Dermis blood vessel endothelial cell (primary cell): ENCODE measurements at regions not wholly inside any gene's neighbourhood (a gene's known extent, or its start where the extent isn't known, plus 50 kb on each side); places are given as distances from the start of the nearest gene placed in this dataset.

Experiments used
- DNase-seq: peaks from one replicate; pipeline ENCODE4 v3.0.0; 2010

DNA sequence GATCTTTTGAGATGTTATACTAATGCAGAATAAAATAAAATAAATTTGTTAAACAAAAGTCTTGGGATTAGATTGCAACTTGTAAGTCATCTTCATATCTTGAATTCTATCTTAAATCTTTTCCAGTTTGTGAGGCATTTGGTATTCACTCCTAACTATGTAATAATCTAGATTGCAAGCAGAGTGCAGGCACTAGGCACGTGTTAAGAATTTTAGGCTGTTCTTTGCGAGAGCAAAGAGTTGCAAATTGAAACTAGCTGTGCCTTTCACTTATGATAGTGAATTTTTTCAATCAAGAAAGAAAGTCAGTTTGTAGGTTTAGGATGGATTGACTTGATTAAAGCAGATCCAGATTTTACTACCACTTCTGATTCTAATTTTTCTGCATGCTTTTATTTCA, 264.1 kb upstream of the SPRY2 start:
- DNase-seq, result no peak

DNA sequence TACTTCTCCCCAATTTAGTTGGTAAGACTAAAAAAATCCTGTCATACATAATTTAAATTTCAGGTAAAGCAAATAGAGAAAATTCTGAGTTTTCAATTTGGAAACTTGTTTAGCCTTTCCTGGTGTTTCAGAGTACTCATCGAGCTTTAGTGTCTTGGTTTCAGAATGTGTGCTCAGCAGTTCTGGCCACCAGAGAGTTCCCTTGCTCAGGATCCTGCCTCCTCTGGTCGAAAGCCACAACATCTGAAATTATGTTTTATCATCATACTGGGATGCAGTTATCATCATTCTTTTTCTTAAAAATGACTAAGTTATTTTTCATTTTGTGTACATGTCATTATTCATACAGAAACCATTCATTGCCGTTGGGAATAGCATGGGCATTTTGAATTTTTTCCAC, 263.2 kb upstream of the SPRY2 start:
- DNase-seq, result no peak

DNA sequence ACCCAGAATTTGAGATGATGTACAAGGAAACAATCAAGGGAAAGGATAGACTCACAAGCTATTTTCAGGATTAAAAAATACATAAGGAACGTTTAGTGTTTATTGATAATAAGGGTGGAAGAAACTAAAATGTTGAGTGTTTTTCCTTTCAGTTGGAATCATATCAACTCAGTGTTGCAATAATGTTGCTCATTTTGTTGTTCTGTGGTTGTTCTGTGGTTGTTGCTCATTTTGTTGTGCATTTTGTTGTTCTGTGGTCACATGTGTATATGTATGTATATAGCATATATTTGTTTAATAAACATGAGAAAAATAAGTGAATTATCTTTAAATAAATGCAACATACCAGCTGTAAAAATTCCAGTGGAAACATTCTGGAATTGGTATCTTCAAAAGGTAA, 262.4 kb upstream of the SPRY2 start:
- no peak for DNase-seq

DNA sequence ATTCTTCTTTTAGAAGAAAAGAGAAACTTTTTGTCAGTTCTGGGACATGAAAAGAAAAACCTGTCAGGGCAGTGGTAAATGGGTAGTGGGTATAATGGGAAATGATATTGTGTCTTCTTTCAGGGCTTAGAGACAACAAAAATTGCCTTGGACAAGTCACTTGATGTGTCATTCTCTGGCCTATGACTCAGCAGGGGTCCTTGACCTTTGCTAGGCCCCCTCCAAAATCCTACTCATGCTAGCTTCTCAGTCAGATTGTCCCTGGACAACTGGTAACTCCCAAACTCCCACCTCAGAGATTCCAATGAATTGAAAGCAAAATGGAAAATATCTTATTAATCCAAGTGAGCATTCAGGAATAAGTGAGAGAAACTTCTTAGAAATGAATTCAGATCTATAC, 258.8 kb upstream of the SPRY2 start:
- no peak for DNase-seq

DNA sequence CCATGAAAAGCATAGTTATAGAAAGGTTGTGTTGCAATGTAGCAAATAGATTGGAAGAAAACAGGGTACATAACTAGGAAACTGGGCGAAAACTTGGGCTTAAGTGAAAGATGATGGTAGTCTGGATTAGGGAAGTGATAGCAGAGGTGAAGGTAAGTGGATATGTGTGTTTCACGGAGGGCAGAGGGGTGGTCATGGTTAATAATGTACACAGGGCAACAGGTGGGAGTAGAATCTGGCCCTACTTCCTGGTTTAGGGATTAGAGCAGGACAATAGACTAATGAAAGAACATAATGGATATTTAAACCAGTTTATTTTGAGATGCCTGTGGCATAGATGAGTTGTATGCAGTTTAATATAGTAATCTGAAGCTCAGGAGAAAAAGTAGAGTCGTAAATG, 257.3 kb upstream of the SPRY2 start:
- no peak for DNase-seq

DNA sequence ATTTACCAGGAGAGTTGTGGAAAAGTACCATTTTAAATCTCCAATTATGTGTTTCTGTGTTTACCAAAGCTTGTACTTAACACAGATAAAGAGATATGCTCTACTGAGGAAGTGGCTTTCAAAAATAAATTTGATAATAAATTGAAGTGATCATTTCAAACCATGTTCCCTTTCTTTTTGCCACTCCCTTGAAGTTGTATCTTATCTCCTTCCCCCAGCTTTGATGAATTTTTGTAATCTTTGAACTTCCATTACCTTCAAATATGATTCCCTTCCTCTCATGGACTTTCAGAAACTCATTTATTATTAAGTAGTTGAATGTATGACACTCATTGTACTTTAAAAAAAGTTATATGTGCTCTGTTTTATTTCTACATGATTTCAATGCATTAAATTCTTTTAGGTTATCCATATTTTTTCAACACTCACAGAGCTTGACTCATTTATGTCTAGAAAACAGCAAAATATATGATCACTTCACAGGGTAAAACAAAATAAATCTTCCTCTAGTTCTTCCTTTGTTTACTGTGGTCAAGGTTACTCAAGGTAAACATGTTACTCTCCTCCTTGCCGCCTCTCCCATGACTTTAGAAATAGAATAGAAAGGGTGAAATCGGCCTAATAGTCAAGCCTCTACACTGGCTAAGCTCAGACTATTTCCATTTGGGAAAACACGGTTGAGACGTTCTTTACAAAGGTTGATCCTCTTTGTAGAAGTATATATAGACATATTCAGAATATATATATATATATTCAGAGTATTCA, 251.2 kb upstream of the SPRY2 start:
- DNase-seq, result no peak

DNA sequence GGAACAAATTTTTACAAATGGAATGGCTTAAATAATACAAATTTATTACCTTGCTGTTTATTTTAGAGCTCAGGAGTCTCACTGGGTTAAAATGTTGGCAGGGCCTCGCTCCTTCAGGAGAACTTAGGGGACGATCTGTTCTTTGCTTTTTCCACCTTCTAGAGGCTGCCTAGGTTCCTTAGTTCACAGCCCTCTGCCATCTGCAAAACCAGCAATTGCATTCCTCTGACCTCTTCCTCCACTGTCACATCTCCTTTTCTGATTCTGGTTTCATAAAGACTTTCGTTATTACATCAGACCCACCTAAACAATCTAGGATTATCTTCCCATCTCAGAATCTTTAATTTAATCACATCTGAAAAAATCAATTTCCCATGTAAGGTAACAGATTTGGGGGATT, 249.6 kb upstream of the SPRY2 start:
- no peak for DNase-seq

DNA sequence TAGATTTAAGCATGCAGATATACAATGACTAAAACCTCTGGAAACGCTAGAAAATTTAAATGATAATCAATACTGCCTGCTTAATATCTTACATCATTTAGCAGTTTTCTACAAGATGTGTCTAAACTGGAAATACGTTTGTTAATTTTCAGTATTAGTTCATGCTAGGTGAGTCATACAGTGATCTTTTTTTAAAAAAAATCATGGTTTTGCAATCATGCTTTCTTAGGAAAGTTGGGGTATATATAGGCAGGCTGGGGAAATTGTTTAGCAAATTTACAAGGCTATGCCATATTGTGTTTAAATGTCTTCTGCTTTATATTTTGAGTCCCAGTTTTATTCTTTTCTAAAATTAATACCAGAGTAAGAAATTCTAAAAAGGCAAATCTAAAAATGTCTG, 245.4 kb upstream of the SPRY2 start:
- DNase-seq, result no peak

DNA sequence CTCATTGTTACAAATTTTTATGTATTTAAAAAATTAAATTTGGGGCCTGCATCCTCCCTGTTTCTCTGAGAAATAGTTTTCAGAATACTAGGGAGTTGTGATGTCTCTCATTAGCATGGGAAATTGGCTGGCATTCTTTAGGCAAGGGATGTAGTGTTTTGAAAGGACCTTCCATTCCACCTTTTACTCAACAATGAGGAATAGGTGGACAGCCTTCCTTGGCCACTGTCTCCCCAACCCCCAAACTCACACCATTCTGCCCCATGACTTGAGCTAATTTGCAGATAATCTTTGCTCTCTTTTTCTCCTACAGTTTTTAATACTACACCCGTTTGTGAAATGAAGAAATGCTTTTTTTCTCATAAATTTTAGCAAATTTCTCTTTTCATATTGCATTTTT, 244.6 kb upstream of the SPRY2 start:
- no peak for DNase-seq

DNA sequence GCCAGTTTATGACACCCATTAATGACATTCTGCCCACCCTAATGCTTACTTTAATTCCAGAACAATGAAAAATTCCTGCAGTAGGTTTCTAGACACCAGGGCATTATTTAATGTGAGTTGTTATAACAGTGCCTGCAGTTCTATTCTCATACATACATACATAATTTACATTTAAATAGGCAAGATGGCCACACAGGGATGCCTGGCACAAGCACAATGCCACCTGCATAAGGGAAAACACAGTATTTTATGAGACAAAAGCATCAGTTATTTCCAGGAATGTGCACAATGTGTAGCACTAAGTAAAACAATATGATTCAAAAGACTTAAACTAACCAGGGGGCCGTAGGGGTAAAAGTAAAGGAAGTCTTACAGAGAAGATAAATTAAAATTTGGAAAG, 243.9 kb upstream of the SPRY2 start:
- DNase-seq, result no peak

DNA sequence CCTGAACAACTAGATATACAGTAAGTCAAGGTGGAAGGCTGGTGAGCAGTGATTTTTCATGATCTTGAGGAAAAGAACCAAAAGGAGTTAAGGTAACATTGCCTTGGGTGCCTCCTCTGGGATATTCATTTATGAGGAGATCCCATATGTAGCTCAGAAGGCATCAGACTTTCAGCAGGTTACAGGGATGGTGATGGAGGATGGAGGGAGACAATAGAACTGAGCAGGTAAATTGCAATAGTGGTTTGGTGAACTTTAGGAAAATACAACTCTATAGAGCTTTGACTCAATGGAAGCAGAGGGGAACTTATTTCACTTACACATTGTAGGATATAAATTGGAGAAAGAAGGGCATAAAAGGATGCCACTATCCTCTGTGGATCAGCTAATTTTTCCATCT, 243.4 kb upstream of the SPRY2 start:
- no peak for DNase-seq

DNA sequence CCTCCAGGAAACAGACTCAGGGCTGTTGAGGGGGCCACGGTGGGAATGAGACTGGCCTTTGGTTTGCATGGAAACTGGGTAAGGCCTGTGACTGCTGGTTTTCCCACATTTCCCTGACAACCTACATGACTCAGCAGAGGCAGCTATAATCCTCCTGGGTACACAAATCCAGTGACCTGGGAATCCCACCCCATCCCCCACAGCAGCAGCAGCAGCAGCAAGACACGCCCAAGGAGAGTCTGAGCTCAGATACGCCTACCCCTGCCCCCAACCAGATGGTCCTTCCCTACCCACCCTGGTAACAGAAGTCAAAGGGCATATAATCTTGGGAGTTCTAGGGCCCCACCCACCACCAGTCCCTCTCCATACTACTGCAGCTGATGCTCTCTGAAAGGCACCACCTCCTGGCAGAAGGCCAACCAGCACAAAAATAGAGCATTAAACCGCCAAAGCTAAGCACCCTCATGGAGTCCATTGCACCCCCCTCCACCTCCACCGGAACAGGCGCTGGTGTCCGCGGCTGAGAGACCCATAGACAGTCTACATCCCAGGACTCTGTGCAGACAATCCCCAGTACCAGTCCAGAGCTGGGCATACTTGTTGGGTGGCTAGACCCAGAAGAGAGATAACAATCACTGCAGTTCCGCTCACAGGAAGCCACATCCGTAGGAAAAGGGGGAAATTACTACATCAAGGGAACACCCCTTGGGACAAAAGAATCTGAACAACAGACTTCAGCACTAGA, 237.2 kb upstream of the SPRY2 start:
- DNase-seq, result peak; percentile 52

DNA sequence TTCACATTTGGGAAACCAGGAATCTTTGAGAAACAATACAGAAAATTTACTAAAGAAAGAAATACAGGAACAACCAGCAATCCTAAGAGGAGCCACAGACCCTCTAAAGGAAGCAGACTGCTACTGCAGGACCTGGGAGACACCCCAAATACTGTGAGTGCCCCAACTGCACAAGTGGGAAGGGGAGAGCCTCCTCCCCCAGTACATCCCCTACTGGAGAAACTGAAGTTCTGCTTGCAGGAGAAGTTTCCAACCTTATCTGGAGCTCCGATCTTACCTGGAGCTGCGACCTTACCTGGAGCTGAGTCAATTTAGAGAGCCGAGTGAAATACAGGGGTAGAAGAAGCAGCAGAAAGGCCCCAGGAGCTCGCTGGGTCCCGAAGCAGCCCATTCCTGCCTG, 236.4 kb upstream of the SPRY2 start:
- DNase-seq, result no peak

DNA sequence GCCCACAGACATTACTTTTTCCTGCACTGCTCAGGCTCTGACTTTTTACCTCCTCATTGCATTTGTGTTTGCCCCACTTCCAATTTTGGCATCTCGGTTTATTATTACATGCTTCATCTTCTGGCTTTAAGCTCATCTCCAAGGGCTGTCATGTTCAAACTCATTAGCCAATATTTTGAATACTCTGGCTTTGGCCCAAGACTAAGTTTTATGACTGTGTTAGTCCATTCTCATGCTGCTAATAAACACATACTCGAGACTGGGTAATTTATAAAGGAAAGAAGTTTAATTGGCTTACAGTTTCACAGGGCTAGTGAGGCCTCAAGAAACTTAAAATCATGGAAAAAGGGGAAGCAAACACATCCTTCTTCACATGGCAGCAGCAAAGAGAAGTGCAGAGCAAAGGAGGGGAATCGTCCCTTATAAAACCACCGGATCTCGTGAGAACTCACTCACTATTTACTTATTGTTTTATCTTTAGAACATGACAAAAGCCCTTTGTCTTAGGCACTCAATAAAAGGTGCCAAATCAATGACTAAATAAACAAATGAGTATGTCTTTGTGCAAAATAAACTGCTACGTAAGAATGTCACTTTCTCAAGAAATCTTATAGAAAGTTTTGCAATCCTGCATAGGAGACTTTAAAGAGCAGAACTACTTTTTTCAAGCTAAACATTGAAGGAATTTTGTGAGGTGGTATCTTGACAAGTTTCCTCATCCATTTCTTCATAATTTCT, 233.4 kb upstream of the SPRY2 start:
- DNase-seq, result no peak

DNA sequence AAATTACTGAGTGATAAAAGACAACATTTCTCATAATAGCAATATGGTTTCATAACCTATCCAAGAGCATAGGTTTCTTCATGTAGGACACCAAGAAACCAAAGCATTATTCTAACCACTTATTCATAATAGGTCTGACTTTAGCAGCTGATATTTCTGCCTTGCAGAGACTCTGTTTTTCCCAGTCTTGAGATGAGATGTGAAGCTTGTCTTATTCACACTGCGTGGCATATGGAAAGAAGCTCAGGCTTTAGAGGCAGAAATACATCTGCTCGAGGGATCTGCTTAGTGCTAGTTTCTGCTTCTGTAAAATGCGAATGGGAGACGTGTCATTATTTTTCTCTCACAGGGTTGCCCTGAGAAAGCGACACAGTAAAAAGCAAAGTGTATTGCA, 232.0 kb upstream of the SPRY2 start:
- no peak for DNase-seq

DNA sequence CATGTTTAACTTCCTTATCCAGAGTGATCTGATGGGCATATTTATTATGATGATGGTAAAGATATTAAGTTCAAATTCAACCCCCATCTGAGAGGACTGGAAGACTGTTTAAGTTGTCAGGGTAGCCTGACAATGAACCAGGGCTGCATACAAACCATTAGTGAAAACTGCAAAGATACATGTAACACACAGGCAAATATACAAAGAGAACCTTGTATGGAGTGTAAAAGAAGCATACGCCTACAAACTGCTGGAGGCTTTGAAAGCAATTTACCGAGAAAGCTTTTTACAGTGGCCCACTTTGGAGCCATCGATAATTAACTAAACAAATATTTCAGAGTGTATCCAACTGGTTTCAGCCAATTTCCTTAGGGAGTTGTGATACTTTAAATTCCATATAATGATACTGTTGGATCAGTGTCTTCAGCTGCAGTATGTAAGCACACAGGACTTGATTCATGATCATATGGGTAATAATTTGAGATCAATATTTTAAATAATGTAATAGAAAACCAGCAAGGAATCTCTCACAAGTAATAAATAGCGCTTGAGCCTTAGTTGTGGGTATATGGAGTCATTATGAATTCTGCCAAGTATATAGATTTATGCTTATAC, 231.5 kb upstream of the SPRY2 start:
- DNase-seq, result no peak

DNA sequence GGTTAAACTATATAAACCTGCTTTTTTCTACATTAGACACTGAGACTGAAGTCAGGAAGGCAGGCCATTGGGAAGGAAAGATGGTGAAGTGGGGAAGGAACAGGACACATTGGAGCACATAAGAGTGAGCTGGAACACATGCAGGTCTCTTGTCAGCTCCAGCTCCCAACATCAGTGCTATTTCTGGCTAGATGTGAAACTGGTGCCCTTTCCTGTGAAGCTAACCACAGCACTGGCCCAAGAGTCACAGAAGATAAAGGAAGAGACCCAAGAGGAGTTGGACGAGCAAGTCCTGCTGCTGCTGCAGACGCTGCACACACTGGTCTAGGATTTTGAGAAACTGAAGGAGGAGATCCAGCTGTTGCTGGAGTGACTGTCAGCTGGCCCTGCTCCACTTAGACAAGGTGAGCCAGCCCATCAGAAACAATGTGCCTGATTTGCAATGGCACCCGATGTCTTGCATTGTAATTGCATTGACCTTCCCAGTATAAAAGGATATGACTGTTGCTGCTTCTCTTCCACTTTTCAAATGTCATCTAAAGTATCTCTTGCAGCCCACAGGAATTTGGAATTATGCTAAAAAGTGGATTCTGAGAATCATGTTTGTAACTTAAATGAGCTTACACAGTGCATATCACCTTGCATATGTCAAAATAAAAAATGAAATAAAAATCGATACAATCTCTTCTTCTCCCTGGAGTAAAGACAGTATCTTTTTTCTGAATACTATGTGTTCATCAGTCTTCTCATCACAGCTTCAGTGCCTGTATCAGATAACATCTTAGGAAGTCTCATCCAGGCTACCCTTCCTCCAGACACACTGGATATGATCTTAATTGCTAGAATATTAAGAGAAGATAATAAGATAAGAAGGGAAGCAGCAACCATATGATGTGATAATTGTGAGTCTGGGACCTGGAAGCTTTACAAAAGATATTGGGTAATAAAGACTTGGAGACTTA, 230.7 kb upstream of the SPRY2 start:
- DNase-seq, result no peak

DNA sequence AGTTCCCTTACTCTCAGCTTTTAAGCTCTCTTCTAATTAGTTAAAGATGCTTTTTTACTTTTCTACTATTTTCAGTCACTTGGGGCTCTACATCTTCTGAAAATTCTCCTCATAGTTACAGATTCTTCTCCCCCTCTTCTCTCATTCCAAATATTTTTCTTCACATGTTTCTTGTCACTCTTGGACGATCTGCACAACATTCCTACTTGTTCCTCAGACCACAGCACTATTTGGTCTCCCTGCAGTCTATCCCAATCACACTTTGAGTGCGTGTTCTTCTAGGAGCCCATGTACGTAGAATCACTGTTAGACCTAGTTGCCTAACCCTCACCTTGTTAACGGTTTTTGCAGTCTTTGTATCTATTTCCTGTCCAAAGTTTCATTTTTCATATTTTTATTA, 222.5 kb upstream of the SPRY2 start:
- no peak for DNase-seq

DNA sequence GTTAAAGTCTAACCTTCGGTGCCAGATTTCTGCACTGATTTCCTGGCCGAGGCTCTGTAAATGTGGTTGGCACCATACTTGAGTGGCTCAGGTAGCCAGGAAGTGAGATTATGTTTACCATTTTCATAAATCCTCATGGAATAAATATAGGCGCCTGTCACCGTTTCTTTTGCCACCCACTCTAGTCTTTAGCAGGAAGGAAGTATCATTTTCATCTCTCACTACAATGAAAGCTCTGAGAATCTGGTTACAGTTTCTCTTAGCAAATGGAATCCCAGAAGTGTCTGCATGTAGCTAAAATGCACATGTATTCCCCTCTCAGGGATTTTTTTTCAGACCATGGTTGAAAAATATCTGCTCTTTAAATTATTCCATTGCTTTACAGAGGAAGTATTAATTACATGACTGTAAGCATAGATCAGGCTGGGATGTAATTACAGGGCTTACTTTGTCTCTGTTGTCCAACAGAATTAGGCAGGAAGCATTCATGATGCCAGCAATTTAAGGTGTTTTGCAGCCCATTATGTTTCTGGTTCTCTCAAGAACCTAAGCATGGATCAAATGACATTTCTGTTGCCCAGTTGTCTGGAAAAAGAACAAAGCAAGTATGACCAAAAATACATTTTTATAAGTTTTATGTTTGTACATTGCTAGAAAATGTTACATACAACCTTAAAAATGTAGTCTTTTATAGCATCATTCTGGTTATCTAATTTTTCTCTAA, 221.7 kb upstream of the SPRY2 start:
- DNase-seq, result peak; percentile 20

DNA sequence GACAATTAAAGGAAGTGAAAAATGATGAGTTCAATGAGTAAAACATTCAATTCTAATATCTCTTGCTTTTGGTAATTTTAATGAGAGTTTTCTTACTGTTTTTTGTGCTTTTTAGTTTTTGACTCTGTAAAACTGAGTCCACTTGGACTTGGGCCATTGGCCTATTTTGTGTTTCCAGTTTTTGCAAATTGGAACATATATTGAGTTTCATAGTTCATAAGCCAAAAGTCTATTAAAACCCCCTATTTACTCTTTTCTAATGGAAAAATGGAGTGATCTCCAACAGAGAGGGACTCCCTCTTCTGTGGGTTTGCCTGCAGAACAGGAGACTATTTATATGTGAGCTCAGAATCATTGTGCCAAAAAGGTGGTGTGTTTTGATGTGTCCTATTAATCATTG, 219.7 kb upstream of the SPRY2 start:
- DNase-seq, result no peak

DNA sequence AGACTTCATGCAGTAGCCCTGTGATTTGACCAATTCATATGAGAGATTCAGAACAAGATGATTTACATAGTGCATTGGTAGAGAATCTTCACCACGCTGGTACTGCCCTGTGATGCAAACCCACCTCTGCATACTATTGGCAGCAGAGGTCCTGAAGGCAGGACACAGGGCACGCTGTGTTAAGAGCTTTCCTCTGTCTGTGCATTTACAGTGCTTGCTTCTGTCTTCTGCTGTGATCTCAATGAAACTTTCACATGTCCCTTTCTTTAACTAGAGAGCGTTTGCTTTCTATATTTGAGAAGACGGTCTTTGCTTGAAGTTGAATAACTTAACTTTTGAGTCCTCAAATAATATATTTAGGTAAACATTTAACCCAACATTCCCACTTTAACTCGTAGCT, 219.0 kb upstream of the SPRY2 start:
- no peak for DNase-seq

DNA sequence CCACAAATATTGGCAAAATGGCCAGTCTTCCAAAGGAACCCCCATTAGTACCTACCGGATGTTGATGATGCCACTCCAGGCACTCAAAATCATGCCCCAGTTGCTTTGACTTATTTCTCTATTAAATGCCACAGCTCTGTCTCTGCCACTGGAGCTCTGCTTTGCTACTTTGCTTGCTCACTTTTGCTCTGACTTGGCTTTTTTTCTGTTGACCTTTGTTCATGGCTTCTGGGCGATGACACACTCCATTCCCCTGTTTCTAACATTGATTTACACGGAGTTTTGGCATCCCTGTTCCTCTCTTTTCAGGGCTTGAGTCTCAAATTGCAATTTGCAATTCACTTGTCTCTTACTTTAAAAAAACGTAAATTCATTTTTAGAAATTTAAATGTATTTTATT, 217.1 kb upstream of the SPRY2 start:
- no peak for DNase-seq
